Esophagus (tissue), 2 donors: ENCODE measurements at regions not wholly inside any gene's neighbourhood (a gene's known extent, or its start where the extent isn't known, plus 50 kb on each side); places are given as distances from the start of the nearest gene placed in this dataset.

Experiments
- H3K27ac ChIP-seq, 2 donors: one replicate each; pipeline ENCODE4 v1.5.1; 2013; ENCODE audit warnings: low read depth in 2 of 2, mild to moderate bottlenecking in 2 of 2, inconsistent platforms in 1 of 2, low read length in 1 of 2, moderate library complexity in 1 of 2
- H3K27me3 ChIP-seq, 2 donors: one replicate each; pipeline ENCODE4 v1.6.1; 2013; ENCODE audit warnings: low read length in 2 of 2, control low read depth in 1 of 2, mild to moderate bottlenecking in 1 of 2; ENCODE audit not compliant: insufficient read depth in 2 of 2, control insufficient read depth in 1 of 2
- H3K36me3 ChIP-seq, 2 donors: one replicate each; pipeline ENCODE4 v1.6.1; 2013; ENCODE audit warnings: low read length in 1 of 2; ENCODE audit not compliant: control insufficient read depth in 2 of 2, insufficient read depth in 2 of 2
- H3K4me1 ChIP-seq, 2 donors: one replicate each; pipeline ENCODE4 v1.6.1; 2013; ENCODE audit warnings: low read length in 1 of 2; ENCODE audit not compliant: control insufficient read depth in 2 of 2, insufficient read depth in 2 of 2
- H3K4me3 ChIP-seq, 2 donors: one replicate each; pipeline ENCODE4 v1.5.1; 2013; ENCODE audit warnings: low read length in 2 of 2, mild to moderate bottlenecking in 2 of 2, low read depth in 1 of 2, moderate library complexity in 1 of 2
- H3K9me3 ChIP-seq, 2 donors: one replicate each; pipeline ENCODE4 v1.6.1; 2013; ENCODE audit warnings: mild to moderate bottlenecking in 2 of 2, low read depth in 1 of 2, low read length in 1 of 2, moderate library complexity in 1 of 2; ENCODE audit not compliant: control insufficient read depth in 2 of 2, insufficient read depth in 1 of 2
- WGBS, 2 donors: extraction: QIAGEN DNeasy Blood & Tissue Kit; methylation state at CpG; one replicate each; pipeline ENCODE4 v1.1.7; 2013; 5-methylcytosine and 5-hydroxymethylcytosine counted together
- donor health status: healthy with polysubstance abuse.
- donor health status: Bipolar disorder and iron deficiency.

DNA sequence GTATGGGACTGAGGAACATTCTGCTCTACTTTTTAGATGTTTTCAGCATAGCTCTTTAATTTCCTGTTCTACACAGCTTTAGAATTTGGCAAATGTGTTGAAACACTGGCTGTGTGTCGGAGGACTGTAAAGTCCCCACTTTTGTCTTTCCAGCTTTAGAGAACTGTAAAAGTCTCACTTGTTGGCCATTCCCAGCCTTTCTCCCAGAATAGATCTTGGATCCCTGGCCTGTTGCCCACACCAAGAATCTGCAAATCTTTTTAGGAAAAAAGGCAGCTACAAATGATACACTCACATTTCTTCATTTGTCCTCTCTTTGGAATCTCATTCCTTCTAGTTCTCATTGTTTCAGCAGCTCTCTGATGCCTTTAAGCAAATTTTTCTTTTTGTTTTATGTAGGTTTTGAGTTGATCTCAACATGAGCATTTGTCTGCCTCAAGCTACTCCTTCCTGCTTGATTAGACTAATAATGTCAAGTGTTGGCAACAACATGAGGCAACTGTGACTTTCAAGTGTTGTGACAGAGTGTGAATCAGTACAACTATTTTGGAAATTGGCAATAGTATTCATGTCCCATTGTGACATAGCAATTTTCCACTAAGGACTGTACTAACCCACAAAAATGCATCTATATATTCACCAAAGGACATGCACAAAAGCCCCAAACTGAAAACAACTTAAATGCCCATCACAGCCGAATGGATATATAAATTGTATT, 610.8 kb downstream of the EPHA4 start:
- Histone ChIP-seq H3K4me1 (no peaks in the 10 kb centered on the region), H3K36me3 (no peaks in the 10 kb centered on the region)
- WGBS, 2 donors = 70 to 79% methylated on average over 2 of the region's 2 CpGs

DNA sequence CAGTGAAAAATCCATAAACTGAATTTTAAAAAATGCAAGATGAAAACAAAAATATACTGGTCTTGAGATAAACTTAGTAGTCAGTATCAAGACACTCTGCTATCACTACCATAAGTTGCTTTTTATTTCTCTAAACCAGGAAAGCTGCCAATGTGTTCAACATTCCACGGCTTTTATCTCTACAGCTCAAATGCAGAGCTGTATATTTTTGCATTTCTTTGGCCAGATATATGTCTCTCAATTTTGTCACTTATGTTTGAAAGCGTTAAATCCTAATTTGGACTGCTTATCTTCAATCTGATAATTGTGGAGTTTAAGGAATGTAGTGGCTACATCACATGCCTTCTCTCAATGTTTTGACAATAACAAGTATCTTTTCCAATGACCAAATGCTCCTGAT, 609.5 kb downstream of the EPHA4 start:
- Histone ChIP-seq H3K36me3 (no peaks in the 10 kb centered on the region), H3K27me3 (no peaks in the 10 kb centered on the region), H3K27ac (no peak overlapping the region), H3K9me3 (no peaks in the 10 kb centered on the region), H3K4me3 (no peak overlapping the region), H3K4me1 (no peaks in the 10 kb centered on the region)
- 47 to 64% methylated on average over 2 of the region's 2 CpGs for WGBS, 2 donors

More for the DNA sequence above, 610.8 kb downstream of the EPHA4 start:
- Histone ChIP-seq H3K9me3 (no peaks in the 10 kb centered on the region), H3K27me3 (no peaks in the 10 kb centered on the region), H3K4me3 (no peak overlapping the region), H3K27ac (no peak overlapping the region)

DNA sequence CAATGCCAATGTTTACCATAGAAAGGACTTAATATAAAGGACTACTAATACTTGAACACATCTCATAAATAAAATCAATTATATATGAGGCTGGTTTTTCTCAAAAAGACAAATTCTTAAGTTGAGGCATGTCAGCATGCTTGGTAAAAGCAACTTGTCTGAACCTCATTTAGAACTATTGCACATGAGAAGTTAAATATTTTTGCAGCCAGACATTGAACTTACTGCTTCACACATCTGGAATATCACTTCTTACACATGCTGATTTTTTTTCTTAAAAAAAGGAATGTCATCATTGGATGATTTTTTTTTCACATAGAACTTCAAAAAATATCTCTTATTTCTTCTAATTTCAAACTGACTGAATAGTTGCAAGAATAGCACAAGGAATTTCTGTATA, 609.0 kb downstream of the EPHA4 start:
- H3K36me3 ChIP-seq = no peaks in the 10 kb centered on the region
- H3K27ac ChIP-seq = no peak overlapping the region
- H3K4me3 ChIP-seq = no peak overlapping the region
- no peaks in the 10 kb centered on the region for H3K27me3 ChIP-seq
- no peaks in the 10 kb centered on the region for H3K4me1 ChIP-seq
- H3K9me3 ChIP-seq = no peaks in the 10 kb centered on the region

DNA sequence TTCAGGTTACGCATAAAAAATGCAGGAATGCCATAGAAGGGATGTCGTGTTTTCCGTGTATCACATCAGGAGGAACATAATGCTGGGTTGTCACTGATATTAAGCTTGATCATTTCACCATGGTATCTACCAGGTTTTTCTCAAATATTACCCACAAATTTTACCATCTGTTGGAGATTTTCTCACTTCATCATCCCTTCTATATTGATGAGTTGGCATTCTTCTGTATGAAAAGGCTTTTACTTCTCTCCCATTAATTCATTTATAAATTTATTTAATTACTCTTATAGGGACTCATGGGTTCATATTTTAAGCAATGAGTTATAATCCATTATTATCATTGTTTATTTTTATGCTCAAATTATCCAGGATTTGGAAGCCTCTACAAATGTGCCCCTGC, 608.2 kb downstream of the EPHA4 start:
- H3K9me3 ChIP-seq = no peaks in the 10 kb centered on the region
- no peaks in the 10 kb centered on the region for H3K36me3 ChIP-seq
- H3K27ac ChIP-seq = no peak overlapping the region
- no peaks in the 10 kb centered on the region for H3K27me3 ChIP-seq
- 95 to 96% methylated on average over 3 of the region's 3 CpGs for WGBS, 2 donors
- H3K4me1 ChIP-seq = no peaks in the 10 kb centered on the region
- no peak overlapping the region for H3K4me3 ChIP-seq

DNA sequence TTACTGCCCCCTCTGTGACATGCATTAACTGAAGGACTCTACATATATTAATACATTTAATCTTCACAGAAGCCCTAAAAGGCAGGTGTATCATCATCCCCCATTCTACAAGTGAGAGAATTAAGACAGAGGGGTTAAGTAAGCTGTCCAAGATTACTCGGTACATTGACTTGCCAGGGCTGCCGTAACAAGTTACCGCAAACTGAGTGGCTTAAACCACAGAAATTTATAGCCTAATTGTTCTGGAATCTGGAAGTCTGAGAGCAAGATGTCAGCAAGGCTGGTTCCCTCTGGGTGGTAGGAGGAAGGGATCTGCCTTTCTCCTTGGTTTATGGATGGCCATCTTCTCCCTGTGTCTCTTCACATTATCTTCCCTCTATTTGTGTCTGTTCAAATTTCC, 605.5 kb downstream of the EPHA4 start:
- Histone ChIP-seq H3K36me3 (no peaks in the 10 kb centered on the region), H3K9me3 (no peaks in the 10 kb centered on the region), H3K4me3 (no peak overlapping the region), H3K27me3 (no peaks in the 10 kb centered on the region), H3K4me1 (no peaks in the 10 kb centered on the region), H3K27ac (no peak overlapping the region)
- 61 to 70% methylated on average over 3 of the region's 3 CpGs for WGBS, 2 donors

DNA sequence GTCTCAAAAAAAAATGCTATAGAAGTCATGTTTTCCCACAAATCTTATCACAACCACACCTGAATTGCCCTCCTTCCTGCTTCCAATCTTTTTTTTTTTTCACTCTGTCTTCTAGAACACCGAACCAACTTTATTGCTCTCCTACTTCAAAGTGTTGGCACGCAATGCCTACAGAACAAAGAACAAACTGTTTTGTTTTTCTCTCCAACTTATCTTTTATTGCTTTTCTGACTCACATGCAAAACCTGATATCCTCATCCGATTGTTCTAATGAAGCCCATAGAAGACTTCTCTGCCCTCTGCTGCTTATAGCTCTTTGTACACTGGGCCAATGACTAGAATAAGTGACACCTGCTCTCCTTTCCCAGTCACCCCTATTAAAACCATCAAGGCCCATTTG, 602.8 kb downstream of the EPHA4 start:
- no peaks in the 10 kb centered on the region for H3K36me3 ChIP-seq
- WGBS, 2 donors = 89 to 90% methylated on average over 3 of the region's 3 CpGs
- H3K4me1 ChIP-seq = no peaks in the 10 kb centered on the region
- no peak overlapping the region for H3K27ac ChIP-seq
- H3K9me3 ChIP-seq = no peaks in the 10 kb centered on the region
- H3K4me3 ChIP-seq = no peak overlapping the region
- H3K27me3 ChIP-seq = no peaks in the 10 kb centered on the region

DNA sequence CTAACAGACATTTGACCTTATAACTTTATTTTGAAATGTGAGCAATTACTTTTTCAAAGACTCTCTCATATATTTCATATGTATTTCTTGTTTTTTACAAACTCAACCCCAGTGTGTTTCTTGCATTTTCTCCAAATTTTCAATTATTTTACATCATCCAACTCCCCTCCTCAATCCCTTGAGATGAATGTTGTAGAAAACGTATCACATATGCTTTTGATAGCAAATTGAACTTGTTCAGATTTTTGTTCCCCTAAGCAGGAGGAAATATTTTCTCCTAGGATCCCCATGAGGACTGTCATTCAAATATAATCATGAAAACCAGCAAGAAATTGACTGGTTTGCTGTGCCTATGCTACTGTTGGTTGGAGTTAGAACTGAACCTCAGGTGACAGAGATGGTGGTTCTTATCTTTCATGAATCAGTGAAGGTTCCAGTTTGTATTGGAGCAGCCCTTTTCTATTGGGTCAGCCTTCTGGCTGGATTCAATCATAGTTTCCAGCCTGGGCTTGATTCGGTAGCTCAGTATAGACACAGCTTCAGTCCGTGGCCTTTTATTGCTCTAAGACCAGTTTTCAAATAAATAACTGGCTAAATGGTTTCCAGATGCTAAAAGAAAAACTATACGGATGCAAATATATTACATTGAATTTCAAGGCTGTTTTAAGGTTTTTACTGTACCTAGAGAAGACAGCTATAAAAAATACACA, 591.0 kb downstream of the EPHA4 start:
- Histone ChIP-seq H3K27me3 (no peaks in the 10 kb centered on the region), H3K36me3 (no peaks in the 10 kb centered on the region), H3K27ac (no peak overlapping the region), H3K9me3 (peaks cover 2 to 6% of the 10 kb centered on the region in 2 donors), H3K4me1 (no peaks in the 10 kb centered on the region), H3K4me3 (no peak overlapping the region)
- 76 to 79% methylated on average over 4 of the region's 4 CpGs for WGBS, 2 donors

DNA sequence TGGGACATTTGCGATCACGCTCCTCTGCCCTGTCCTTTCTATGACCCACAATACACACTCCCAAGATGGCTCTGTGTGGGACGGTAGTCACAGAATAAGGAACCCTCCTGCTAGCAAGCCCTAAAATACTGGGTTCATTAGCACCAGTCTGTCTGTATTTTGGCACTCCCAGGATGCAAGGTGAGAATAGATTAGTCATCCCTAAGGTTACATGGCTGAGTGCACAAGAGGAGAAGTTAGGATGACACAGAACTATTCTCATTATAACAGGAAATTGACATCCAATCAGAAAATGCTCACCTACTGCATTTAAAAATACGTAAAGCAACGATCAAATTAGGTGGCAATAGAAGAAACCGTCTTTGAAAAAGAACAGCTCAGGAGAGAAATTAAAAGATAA, 590.2 kb downstream of the EPHA4 start:
- peaks cover 2 to 6% of the 10 kb centered on the region in 2 donors for H3K9me3 ChIP-seq
- H3K4me1 ChIP-seq = no peaks in the 10 kb centered on the region
- H3K27ac ChIP-seq = no peak overlapping the region
- no peaks in the 10 kb centered on the region for H3K27me3 ChIP-seq
- H3K4me3 ChIP-seq = no peak overlapping the region
- 86 to 93% methylated on average over 6 of the region's 6 CpGs for WGBS, 2 donors
- H3K36me3 ChIP-seq = no peaks in the 10 kb centered on the region

DNA sequence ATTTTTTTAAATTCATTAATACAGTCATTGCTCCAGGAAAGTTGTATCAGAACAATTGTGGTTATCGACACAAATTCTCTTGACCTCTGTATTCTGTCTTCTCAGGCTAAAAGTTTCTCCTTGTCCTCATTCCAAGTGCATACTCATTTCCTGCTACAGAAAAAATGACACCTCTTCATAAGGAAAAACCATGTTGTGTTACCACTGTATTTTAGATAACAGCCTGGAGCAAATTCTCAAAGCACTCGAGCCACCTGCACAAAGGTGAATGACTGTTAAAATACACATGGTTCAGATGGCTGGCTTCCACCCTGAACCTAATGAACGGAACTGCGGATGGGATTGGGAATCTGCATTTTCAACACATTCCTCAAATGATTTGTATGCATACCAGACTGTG, 586.5 kb downstream of the EPHA4 start:
- no peak overlapping the region for H3K4me3 ChIP-seq
- no peak overlapping the region for H3K27ac ChIP-seq
- WGBS, 2 donors = 80 to 85% methylated on average over 4 of the region's 4 CpGs
- H3K4me1 ChIP-seq = no peaks in the 10 kb centered on the region
- no peaks in the 10 kb centered on the region for H3K36me3 ChIP-seq
- H3K9me3 ChIP-seq = no peaks in the 10 kb centered on the region
- H3K27me3 ChIP-seq = no peaks in the 10 kb centered on the region

DNA sequence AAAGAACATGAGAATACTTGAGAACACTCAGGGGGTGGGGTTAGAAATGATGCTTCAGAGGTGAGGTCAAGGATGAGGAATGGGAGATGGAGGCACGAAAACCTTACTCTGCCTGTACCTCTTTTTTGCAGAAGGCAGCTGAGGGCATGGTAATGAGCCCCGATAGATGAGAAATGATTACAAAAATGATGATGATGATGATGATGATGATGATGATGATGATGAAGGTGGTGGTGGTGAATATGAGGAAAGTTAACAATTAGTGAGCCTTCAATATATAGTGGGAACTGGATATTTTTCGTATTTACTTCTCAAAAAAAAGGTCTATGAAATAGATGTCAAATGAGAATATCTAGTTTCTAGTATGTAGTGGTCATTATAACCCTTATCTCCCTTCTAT, 584.3 kb downstream of the EPHA4 start:
- H3K27me3 ChIP-seq = no peaks in the 10 kb centered on the region
- H3K4me1 ChIP-seq = no peaks in the 10 kb centered on the region
- H3K36me3 ChIP-seq = no peaks in the 10 kb centered on the region
- H3K27ac ChIP-seq = no peak overlapping the region
- WGBS, 2 donors = 88 to 89% methylated on average over 3 of the region's 3 CpGs
- H3K4me3 ChIP-seq = no peak overlapping the region
- no peaks in the 10 kb centered on the region for H3K9me3 ChIP-seq
